ENCODE measurements at regions not wholly inside any gene's neighbourhood (a gene's known extent, or its start where the extent isn't known, plus 50 kb on each side); places are given as distances from the start of the nearest gene placed in this dataset.
A peak's percentile ranks its signal among the peaks of the same experiment; 100 is the strongest.
"Not testable (repeated sequence)": the region's sequence is repeated elsewhere in the genome, so short reads cannot be mapped to it uniquely, and the experiment has no call there.

DNA sequence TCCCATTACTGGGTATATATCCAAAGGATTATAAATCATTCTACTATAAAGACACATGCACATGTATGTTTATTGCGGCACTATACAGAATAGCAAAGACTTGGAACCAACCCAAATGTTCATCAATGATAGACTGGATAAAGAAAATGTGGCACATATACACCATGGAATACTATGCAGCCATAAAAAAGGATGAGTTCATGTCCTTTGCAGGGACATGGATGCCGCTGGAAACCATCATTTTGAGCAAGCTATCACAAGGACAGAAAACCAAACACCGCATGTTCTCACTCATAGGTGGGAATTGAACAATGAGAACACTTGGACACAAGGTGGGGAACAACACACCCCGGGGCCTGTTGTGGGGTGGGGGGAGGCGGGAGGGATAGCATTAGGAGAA lies 57.0 kb upstream of the NEUROD1 start:
- DNase-seq = not testable (repeated sequence)

DNA sequence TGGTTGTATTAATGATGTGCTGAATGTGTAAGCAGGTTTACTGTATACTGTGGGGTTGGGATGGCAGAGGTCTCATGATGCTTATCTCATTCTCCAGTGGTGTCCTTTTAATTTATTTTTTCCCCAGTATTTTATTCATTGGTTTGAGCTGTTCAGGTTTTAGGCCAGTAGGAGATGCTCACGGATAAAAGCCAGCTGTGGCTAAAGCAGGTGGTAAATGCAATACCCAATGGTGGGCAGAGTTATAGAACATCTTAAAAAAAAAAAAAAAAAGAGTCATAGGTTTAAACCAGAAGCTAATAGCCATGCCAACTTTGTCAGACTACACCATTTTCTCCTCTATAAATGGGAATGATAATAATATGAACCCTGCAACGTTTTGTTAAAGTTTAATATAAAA lies 57.8 kb upstream of the NEUROD1 start:
- no peak for DNase-seq

DNA sequence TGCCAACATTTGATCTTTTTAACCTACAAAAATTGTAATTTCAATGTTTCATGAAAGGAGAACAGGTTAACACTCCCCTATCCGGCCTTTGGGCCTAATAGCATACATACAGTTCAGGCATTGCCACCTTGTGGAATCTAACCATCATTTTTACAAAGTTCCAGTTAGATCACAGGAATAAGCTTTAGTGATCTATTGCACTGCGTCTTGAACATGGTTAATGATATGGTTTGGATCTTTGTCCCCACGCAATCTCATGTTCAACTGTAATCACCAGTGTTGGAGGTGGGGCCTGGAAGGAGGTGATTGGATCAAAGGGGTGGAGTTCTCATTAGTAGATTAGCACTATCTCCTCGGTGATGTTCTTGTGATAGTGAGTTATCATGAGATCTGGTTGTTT lies 58.2 kb upstream of the NEUROD1 start:
- DNase-seq = no peak

DNA sequence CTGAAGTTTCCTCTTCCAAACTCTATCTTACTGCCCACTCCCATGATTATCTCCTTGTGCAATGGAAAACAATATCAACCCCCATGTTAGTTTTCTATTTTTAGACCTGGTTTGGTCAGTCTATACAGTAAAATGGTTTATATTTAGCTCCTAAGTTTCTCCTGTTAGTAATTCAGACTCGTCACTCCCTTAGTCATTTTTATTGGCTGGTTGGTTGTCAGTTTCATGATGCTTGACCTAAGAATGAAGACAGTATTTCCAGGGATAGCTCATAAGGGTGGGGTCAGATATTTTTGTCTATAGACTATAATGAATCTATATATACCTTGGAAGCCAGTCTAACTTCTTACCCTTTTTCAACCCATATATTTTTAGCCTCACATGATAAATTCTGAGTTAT lies 61.4 kb upstream of the NEUROD1 start:
- DNase-seq = no peak

DNA sequence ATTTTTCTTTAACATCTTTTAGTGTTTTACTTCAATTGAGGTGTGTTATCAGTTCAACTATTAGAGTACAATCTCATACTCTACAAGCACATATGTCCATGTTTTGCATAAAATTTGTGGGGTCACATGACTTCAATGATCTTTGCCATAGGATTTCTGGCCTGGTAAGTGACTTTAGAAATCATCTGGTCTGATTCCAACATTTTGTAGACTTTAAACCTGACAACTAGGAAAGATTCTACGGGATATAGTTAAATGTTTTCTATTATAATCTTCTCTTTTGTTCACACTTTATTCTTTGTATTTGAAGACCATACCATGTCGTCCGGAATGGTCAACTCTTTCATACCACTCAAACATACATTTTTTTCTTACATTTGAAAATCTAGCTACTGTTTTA lies 62.0 kb upstream of the NEUROD1 start:
- DNase-seq = no peak

DNA sequence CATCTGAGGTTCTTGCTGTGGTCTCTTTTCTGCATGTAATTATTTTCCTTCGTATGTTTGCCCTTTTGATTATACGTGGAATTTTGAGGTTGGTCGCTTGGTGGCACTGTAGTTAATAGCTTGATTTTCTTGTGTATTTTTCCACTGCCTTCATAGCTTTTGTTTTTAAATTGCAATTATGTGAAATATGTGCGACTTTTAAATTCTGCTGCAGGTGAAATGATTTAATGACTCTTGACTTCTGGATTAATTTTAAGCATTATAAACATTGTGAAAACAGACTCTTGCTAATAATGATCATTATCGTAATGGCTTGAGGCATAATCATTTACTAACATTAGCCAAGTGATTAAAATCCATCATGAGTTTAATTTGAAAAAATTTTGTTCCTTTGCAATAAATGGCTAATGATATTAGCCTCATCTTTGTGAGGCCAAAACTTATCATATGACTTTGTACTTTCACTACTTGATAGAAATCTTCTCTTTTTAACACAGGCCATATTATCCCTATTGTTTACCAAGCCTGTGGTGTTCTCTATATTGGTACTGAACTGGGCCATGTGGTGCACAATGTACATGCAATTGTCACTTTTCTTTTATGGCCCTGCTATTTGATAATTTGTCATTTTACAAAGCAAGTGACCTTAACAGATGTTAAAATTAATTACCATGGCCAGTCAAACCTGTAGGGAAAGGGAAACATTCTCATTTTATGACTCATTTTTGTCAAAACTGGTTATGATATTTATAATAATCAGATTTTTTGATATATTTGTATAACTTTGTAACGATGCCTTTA lies 62.8 kb upstream of the NEUROD1 start:
- peak; percentile 37 for DNase-seq

DNA sequence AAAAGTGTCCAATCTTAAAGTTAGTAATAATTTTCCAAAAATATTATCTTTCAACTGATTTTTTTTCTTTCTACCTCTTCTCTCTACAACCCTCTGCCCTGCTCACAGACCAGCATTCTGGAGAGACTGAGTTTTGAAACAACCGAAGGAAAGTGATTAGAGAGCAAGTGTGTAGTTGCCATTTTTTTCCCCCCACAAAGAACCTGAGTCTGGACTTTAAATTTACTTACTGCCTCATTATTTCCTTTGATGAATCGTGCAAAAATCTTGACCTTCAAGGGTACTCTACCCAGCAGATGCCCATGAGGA lies 63.4 kb upstream of the NEUROD1 start:
- no peak for DNase-seq

DNA sequence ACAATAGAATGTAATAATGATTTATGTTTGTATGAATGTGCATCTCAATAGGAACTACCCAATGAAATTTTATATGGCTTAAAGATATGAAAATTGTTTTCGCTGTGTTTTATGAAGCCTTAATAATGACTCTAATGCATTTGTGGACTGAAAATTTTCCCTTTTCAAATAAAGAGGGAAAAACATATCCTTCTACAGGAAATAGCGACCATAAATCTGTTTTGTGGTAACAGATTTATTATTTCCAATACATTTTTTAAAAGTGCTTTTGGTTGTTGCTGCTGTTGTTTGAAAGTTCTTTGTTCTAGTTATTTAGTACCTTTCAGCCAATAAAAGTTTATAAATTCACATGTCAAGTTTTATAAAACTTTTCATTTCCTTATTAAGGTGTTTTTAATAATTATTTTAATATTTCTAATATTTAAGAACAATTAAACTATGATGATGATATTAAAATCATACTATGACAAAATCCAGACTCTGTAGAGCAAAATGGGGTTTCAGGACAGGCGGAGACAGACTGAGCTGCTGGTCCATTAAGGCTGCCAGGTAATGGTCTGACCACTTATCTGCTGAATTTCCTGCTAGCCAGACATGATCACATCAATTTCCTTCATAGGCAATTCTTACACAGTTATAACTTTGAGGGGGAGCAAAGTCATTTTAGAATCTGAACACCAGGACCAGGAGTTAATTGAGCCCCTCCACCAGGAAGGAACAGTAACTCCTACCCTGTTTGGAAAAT lies 65.7 kb upstream of the NEUROD1 start:
- no peak for DNase-seq

DNA sequence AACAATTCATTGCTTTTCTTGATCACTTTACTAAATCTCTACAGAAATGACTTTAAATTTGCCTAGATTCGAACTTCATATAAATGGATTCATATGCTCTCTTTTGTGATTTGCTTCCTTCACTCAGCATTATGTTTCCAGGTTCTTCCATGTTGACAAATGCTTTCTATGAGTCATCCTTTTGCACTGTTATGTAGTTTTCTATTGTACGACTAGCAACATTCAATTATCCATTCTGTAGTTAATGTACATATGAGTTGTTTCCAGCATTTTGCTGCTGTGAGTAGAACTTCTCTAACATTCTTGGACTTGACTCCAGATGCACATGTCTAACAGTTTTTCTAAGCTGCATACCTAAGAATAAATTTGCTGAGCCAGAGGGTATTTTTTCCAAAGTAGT lies 66.5 kb upstream of the NEUROD1 start:
- DNase-seq = no peak

DNA sequence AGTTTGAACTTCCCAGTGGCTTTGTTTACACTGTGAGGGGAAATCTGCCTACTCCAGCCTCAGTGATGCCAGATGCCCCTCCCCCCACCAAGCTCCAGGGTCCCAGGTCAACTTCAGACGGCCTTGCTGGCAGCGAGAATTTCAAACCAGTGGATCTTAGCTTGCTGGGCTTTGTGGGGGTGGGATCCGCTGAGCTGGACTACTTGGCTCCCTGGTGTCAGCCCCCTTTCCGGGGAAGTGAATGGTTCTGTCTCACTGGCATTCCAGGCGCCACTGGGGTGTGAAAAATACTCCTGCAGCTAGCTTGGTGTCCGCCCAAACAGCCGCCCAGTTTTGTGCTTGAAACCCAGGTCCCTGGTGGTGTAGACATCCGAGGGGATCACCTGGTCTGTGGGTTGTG lies 70.0 kb upstream of the NEUROD1 start:
- no peak for DNase-seq

DNA sequence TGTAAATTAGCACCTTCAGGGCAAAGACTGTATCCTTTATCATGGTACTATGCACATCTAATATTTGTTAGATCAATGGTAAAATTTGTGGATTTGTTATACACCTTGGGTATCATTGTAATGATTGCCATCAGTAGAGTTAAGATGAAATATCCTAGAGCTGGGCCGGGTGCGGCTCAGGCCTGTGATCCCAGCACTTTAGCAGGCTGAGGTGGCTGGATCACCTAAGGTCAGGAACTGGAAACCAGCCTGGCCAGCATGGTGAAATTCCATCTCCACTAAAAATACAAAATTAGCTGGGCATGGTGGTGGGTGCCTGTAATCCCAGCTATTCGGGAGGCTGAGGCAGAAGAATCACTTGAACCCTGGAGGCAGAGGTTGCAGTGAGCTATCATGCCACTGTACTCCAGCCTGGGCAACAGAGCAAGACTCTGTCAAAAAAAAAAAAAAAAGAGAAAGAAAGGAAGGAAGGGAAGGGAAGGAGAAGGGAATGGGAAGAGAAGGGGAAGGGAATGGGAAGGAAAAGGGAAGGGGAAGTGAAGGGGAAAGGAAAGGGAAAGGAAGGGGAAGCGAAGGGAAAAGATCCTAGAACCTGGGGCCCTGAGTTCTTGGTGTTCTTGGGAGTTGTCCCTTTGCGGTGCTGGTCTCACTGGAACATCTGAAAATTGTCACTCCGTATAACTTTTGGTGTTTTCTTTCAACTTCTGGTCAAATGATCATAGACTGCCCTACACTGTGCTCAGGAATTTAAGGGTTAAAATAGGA lies 71.1 kb upstream of the NEUROD1 start:
- DNase-seq = no peak

DNA sequence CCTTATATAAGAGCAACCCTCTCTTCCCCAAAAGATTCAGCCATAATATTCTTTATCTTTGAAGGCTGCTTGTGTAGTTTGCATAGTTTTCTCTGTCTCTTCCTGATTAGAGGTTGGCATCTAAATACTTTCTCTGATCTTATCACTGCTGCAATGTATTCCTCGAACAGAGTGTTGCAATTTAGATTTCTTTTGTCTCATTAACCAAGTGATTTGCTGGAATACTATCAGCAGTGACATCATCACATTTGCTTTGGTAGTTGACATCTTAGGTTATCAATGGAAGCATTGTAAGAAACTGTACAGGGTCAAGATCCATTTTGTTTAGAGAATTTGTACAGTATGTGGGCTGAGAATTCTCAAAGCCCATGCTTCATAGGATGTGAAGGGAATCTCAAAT lies 72.0 kb upstream of the NEUROD1 start:
- DNase-seq = no peak

DNA sequence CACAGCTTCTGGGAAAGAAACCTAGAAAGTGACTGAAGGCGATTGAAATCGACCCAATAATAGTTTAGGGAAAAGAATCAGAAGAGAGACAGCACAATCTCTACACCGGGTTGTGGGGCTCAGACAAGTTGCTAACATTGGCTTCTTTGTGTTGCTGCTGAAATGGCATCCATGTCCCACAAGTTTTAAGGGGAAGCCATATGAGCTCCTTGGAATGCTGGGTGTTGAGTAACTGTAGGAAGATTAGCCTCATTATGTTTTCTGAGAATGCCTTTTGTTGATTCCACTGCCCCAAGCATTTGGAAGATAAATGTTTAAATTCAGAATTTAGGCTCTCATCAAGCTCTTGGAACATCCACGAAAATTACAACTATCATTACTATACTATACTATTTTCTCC lies 73.4 kb upstream of the NEUROD1 start:
- DNase-seq = no peak

DNA sequence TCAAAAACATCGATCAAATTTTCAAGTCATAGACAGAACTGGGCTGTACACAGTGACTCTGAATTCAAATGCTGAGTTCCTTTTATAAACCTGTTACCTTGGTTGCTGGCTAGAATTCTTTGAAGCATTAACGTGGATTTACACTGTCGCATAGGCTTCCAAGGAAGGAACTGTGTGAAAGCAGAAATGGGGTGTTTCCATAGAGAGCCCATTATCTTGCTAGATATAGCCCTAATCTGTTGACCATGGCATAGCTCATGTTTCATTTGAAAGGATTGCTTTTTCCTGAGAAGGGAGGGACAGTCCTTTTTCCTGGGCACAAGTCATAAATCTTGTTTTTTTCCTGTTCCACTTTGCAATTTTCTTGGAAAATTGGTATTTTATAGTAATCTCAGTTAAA lies 73.8 kb upstream of the NEUROD1 start:
- DNase-seq = no peak

DNA sequence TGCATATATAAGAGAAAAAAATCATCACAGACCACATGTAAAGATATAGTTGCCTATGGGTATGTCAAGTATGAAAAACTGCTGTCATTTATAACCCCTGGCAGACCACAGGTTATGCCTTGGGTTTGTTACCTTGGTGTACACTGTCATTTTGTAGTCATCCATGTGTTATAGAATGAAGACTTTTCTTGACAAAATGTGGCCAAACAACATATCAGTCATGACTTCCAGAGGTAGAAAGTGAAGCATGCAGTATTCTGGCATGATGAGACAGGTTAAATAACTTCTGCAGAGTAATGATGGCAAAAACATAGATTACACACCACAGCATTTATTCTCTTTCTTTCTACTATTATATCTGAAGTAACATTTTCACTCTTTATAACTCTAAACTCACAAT lies 74.9 kb upstream of the NEUROD1 start:
- DNase-seq = no peak

DNA sequence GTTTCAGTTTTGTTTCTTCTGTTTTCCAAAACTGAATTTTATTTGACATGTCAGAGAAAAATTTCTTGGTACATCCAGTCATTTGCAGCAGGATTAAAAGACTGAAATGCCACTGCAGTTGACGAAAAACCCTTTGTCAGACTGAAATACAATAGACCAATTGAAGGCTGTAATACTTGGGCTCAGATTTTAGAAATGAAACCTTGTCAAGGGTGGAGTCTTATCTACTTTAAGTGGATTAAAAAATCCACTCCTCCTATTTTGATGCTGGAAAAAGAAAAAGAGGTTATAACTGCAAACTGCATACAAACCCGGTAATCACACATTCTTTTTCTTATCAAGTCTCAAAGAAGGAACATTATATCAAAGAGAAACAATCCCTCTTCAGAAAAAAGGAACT lies 80.2 kb upstream of the NEUROD1 start:
- no peak for DNase-seq

DNA sequence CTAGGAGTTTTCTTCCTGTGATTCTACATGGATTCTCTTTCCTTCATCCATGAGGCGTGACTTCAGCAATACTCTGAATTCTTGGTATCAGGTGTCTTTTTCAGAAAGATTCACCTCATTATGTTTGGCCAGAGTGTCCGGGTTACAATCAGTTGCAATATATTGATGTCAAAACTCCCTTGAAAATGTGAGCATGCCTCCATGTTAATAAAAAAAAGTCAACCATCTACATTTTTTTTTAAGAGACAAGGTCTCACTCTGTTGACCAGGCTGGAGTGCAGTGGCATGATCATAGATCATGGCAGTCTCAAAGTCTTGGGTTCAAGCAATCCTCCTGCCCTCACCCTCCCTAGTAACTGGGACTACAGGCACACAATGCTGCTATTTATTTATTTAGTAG lies 80.9 kb upstream of the NEUROD1 start:
- DNase-seq = no peak

DNA sequence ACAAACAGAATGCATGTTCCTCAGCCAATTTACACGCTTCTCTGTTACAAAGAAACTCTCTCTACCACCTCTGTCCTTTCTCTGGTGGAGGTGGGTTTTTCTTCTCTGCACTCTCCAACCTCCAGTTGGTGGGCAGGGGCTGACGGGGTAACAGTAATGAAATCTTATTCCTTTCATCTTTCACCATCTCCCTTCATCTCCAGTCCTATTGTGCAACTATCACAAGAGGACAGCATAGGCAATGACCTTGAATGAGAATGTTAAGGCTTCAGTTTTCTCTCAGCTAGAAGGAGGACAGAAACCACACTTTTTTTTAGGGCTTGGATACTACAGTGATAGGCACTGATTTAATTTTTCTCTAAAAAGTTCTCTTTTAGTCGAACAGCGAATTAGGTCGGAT lies 81.7 kb upstream of the NEUROD1 start:
- DNase-seq = no peak

DNA sequence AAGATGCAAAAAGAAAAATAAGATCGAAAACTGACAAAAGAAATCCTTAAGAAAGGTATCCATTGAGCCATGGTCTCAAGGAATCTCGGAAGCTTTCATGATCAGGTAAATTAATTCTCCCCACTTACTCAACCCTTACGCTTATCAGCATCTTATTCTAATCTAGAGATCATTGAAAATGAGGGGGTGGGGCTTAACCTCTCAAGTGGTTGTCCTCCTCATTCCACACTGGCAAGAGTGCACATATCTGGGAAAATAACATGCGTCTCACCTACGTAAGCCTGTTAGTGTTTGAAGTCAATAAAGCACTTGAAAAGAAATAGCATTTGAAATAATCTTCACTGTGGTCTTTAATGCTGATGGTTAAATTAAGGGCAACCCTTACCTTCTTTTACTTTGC lies 82.5 kb upstream of the NEUROD1 start:
- DNase-seq = no peak

DNA sequence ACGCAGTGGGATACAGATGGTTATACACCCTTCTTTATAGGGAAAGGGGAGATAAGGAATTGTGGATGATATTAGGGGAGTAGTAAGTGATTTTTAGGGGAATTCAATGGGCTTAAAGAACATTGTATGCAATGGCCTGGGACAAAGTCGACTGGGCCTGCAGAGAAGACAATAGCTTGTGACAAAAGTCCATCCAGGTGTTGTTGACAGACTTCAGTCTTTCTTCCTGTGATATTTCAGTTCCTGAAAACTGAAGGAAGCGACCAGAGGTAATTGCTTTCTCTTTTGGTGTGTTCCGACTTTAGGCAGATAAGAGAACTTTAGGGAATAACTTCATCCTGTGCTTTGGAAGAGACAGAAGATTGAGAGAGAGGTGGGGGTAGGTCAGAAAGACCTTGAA lies 83.1 kb upstream of the NEUROD1 start:
- DNase-seq = no peak

DNA sequence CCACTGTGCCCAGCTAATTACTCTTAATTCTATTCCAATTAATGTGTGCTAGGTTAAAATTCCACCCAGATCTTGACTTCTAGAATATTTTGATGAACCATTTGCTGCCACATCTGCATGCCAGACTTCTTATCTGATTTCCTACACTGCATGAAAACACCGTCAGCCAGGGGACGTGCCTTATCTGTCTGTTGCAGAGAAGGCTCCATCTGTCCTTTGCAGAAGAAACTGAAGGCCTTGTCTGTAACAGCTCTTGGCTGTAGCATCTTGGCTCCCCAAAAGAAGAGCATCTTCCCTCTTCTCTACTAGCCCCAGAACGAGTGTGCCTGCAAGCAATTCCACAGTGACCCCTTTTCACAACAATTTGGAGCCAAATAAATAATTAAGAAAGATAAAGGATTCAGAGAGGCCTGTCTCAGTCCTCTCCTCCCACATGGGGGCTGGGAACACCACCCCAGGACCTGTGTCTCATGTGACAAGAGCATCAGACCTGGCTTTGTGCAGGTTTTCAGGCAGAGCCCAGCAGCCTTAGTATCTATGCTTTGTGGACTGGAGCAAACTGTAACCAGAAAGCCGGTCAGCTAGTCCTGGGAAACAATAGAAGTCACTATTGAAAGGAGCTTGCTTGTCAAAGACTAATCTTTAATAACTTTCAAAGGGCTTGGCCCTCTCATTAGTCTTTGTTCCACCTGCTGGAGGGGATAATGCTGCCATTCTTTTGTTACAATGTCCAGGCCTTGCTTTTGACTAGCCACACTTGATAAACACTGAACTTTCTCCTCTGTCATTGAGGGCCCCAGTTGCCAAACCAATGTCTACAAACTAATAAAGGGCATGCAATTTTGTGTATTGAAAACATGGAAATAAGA lies 84.0 kb upstream of the NEUROD1 start:
- DNase-seq = no peak

DNA sequence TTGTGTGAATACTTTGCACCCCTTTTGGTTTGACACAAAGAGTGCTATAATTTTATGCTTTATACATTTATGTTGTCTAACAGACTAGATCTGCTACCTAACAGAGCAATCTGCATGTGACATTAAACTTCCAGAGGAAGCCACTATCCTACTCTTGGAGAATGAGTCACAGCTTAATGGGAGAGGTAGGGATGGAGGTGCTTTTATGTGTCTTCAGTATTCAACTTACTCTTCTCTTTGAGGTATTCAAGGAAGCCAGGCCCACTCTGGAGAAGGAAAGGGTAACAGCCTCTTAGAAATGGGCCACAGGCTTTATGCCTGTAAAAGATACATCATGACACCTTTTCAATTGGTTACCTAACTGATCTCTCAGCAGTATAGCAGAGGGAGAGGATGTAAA lies 85.8 kb upstream of the NEUROD1 start:
- DNase-seq = no peak

DNA sequence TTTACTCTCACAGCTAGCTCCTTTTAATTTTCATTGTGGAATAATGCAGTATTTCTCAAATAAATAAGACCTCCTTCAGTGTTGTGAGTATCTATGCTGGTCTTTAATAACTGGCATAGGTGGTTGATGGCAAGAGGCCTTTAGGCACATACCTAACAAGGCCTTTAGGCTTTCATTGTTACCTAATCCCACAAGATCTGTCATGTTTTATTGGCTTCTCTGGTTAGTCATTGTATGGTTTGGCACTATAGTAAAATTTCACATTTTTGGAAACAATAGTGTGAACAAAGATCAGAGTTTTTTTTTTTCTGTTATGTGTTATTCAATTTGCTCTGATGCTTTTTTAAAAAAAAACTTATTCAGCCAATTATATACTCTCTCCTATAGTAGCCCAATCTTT lies 89.8 kb upstream of the NEUROD1 start:
- no peak for DNase-seq
